Endothelial cell of umbilical vein (primary cell): ENCODE measurements at regions not wholly inside any gene's neighbourhood (a gene's known extent, or its start where the extent isn't known, plus 50 kb on each side); places are given as distances from the start of the nearest gene placed in this dataset.

Source experiments
- BruUV-seq: library from RNA; stranded (reverse); fragments of 400-500 nt; replicated peaks from 2 replicates; lab custom pipeline; 2021; lab: Mats Ljungman, UMichigan
- CTCF ChIA-PET: fragments of 300-600, 350-600 bp; sonication (Branson Sonifier 250); formaldehyde crosslinking; loops from one replicate; lab custom pipeline; 2021; ENCODE audit warnings: antibody characterized with exemption, inconsistent platforms; lab: Charles Lee
- POLR2A ChIA-PET: fragments of 300-600, 350-600 bp; sonication (Branson Sonifier 250); formaldehyde crosslinking; loops from one replicate; lab custom pipeline; 2021; ENCODE audit warnings: antibody characterized with exemption, inconsistent platforms; lab: Charles Lee
- DNase-seq: peaks from one replicate; pipeline ENCODE4 v3.0.0-alpha.2; 2011; ENCODE audit warnings: low read depth, low spot score
- FAIRE-seq: peaks from 2 replicates; lab custom pipeline; 2011; peaks lifted over from hg19 to GRCh38; lab: Jason Lieb, UNC
- H2AFZ ChIP-seq: 2 replicates; pipeline ENCODE4 v1.6.0; 2012; ENCODE audit warnings: low read depth, low read length, control low read depth, inconsistent platforms
- H3K27ac ChIP-seq: 2 replicates; pipeline ENCODE4 v1.5.1; 2011; ENCODE audit warnings: low read depth, mild to moderate bottlenecking, control low read depth, low read length, moderate library complexity; ENCODE audit not compliant: insufficient read depth
- H3K27me3 ChIP-seq, 2 experiments: 2 replicates each; pipeline versions ENCODE4 v1.6.0 to v1.6.1; 2011; ENCODE audit warnings: low read length in 2 of 2, mixed read lengths in 1 of 2; ENCODE audit not compliant: control insufficient read depth in 2 of 2, insufficient read depth in 2 of 2
- H3K36me3 ChIP-seq, 2 experiments: 2 replicates in 1 of 2; 3 replicates in 1 of 2; pipeline ENCODE4 v1.5.1; 2011; ENCODE audit warnings: low read length in 2 of 2, mild to moderate bottlenecking in 1 of 2, moderate library complexity in 1 of 2; ENCODE audit not compliant: control insufficient read depth in 2 of 2, insufficient read depth in 2 of 2; ENCODE audit errors: extremely low read depth in 1 of 2
- H3K4me1 ChIP-seq: 3 replicates; pipeline ENCODE4 v1.5.1; 2011; ENCODE audit warnings: mild to moderate bottlenecking, low read length; ENCODE audit not compliant: control insufficient read depth, insufficient read depth; ENCODE audit errors: extremely low read depth
- H3K4me2 ChIP-seq: 2 replicates; pipeline ENCODE4 v1.6.1; 2011; ENCODE audit warnings: low read length, control low read depth, mixed read lengths; ENCODE audit not compliant: insufficient read depth
- H3K4me3 ChIP-seq, 3 experiments: fragments of 200-600 bp in 1 of 3; sonication (generic), shearing (Covaris generic) in 1 of 3; replicated peaks in 1 of 3; 2 replicates each; pipeline ENCODE4 v1.5.1; 2011 to 2016; ENCODE audit warnings: control low read depth in 3 of 3, low read length in 3 of 3, mild to moderate bottlenecking in 2 of 3, inconsistent platforms in 1 of 3, low read depth in 1 of 3, moderate library complexity in 1 of 3; ENCODE audit not compliant: insufficient read depth in 1 of 3
- H3K79me2 ChIP-seq: 2 replicates; pipeline ENCODE4 v1.6.0; 2012; ENCODE audit warnings: low read length, inconsistent platforms; ENCODE audit not compliant: control insufficient read depth, insufficient read depth
- H3K9ac ChIP-seq: replicated peaks from 2 replicates; pipeline ENCODE3; 2011; ENCODE audit warnings: low read length, control low read depth; ENCODE audit not compliant: insufficient read depth; ENCODE audit errors: extremely low read depth
- H3K9me1 ChIP-seq: replicated peaks from 3 replicates; pipeline ENCODE4 v1.6.0; 2011; ENCODE audit warnings: mild to moderate bottlenecking, low read length; ENCODE audit not compliant: control insufficient read depth, insufficient read depth; ENCODE audit errors: extremely low read depth
- H3K9me3 ChIP-seq: replicated peaks from 2 replicates; pipeline ENCODE4 v1.5.1; 2012; ENCODE audit warnings: low read length, inconsistent platforms; ENCODE audit not compliant: control insufficient read depth, insufficient read depth
- H4K20me1 ChIP-seq: replicated peaks from 2 replicates; pipeline ENCODE3; 2011; ENCODE audit warnings: mild to moderate bottlenecking, low read length; ENCODE audit not compliant: control insufficient read depth, insufficient read depth; ENCODE audit errors: extremely low read depth
- EZH2 ChIP-seq: IDR thresholded peaks from 2 replicates; pipeline ENCODE4 v1.6.1; 2012; ENCODE audit warnings: borderline replicate concordance, low read depth, mild to moderate bottlenecking, moderate library complexity, low read length, inconsistent platforms; ENCODE audit not compliant: severe bottlenecking
- FOS ChIP-seq: IDR thresholded peaks from 2 replicates; pipeline ENCODE4 v1.6.1; 2011; ENCODE audit warnings: mild to moderate bottlenecking, low read length, moderate library complexity, borderline replicate concordance; ENCODE audit not compliant: insufficient read depth
- GATA2 ChIP-seq: IDR thresholded peaks from 2 replicates; pipeline ENCODE4 v1.7.0; 2011; ENCODE audit warnings: low read depth, mild to moderate bottlenecking, moderate library complexity, mixed read lengths, low read length; ENCODE audit not compliant: insufficient read length, insufficient read depth
- JUN ChIP-seq: IDR thresholded peaks from 2 replicates; pipeline ENCODE4 v1.6.1; 2011; ENCODE audit warnings: borderline replicate concordance, low read depth; ENCODE audit not compliant: insufficient read length, insufficient read depth
- MYC ChIP-seq: IDR thresholded peaks from one replicate; pipeline ENCODE4 v1.6.1; 2011; ENCODE audit warnings: mild to moderate bottlenecking, low read depth, low read length
- POLR2A ChIP-seq: IDR thresholded peaks from 2 replicates; pipeline ENCODE4 v1.6.1; 2012; ENCODE audit warnings: low read depth, mild to moderate bottlenecking, control low read depth, low read length
- POLR2AphosphoS5 ChIP-seq: IDR thresholded peaks from 2 replicates; pipeline ENCODE4 v1.6.1; 2012; ENCODE audit warnings: low read depth, mild to moderate bottlenecking, control low read depth, low read length, moderate library complexity; ENCODE audit not compliant: insufficient read depth
- dilution Hi-C: fragments of 300-500 bp; cut with MboI; formaldehyde crosslinking; loops from one replicate; pipeline ENCODE4 v1.15.0; 2019; ENCODE audit warnings: low sequenced_read_pairs; ENCODE audit not compliant: extremely low pct_ligation_motif_present
- intact Hi-C: fragments of 100-400 bp; cut with micrococcal nuclease; formaldehyde crosslinking; loops from one replicate; pipeline ENCODE4 v1.10.0; 2022
- TF ChIP-seq, protein P1 (sequence below): IDR thresholded peaks from 2 replicates; pipeline ENCODE4 v1.6.1; 2011; ENCODE audit not compliant: insufficient read depth, insufficient read length
- TF ChIP-seq, protein P2 (sequence below), 2 donors: IDR thresholded peaks; 1 replicate in 1 of 2; 2 replicates in 1 of 2; pipeline ENCODE4 v1.5.1; 2011; ENCODE audit warnings: low read length in 2 of 2, mild to moderate bottlenecking in 2 of 2, moderate library complexity in 2 of 2, control low read depth in 1 of 2, inconsistent platforms in 1 of 2, low read depth in 1 of 2; ENCODE audit not compliant: insufficient read depth in 1 of 2; ENCODE audit errors: extremely low read depth in 1 of 2

- no peaks in the 10 kb centered on the region for H3K9me1 ChIP-seq
- no TSS peak for BruUV-seq
- no peaks in the 10 kb centered on the region for H3K27me3 ChIP-seq
- no peaks in the 10 kb centered on the region for H3K36me3 ChIP-seq
- no peak overlapping the region for H3K4me3 ChIP-seq
- TF ChIP-seq POLR2AphosphoS5 (no peak), EZH2 (no peak), JUN (no peak), MYC (no peak), GATA2 (no peak), FOS (no peak), POLR2A (no peak)
- TF ChIP-seq, protein P1, sequence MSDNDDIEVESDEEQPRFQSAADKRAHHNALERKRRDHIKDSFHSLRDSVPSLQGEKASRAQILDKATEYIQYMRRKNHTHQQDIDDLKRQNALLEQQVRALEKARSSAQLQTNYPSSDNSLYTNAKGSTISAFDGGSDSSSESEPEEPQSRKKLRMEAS: no peak
- TF ChIP-seq, protein P2, sequence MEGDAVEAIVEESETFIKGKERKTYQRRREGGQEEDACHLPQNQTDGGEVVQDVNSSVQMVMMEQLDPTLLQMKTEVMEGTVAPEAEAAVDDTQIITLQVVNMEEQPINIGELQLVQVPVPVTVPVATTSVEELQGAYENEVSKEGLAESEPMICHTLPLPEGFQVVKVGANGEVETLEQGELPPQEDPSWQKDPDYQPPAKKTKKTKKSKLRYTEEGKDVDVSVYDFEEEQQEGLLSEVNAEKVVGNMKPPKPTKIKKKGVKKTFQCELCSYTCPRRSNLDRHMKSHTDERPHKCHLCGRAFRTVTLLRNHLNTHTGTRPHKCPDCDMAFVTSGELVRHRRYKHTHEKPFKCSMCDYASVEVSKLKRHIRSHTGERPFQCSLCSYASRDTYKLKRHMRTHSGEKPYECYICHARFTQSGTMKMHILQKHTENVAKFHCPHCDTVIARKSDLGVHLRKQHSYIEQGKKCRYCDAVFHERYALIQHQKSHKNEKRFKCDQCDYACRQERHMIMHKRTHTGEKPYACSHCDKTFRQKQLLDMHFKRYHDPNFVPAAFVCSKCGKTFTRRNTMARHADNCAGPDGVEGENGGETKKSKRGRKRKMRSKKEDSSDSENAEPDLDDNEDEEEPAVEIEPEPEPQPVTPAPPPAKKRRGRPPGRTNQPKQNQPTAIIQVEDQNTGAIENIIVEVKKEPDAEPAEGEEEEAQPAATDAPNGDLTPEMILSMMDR (IDR thresholded peaks at IDR 0.05; ENCODE audit: extremely low read depth in 1 of 2, insufficient read depth in 1 of 2, low read depth in 1 of 2, low read length in 2 of 2): no peak
- ChIA-PET POLR2A (no interaction called here), CTCF (interaction anchor here (1.1 kb wide), 1 partner anchor 184 kb away, joined by 3 read pairs; no protein-coding TSS in a partner anchor)
- no peaks in the 10 kb centered on the region for H3K4me1 ChIP-seq
- H3K4me2 ChIP-seq: no peak overlapping the region
- no peaks in the 10 kb centered on the region for H3K9me3 ChIP-seq
- intact Hi-C loops (no loop called here), dilution Hi-C loops (no loop called here)
- DNase-seq (no peak), FAIRE-seq (no peak)
- H3K27ac ChIP-seq: no peak overlapping the region
- H3K9ac ChIP-seq: no peak overlapping the region
- no peaks in the 10 kb centered on the region for H3K79me2 ChIP-seq
- H2AFZ ChIP-seq: no peak overlapping the region
- no peaks in the 10 kb centered on the region for H4K20me1 ChIP-seq
Observed at GRCh38 chr10:21463436-21463835, 62.0 kb downstream of the SKIDA1 start.
